Dedifferentiated amniotic fluid mesenchymal stem cell (primary cell): ENCODE measurements at regions not wholly inside any gene's neighbourhood (a gene's known extent, or its start where the extent isn't known, plus 50 kb on each side); places are given as distances from the start of the nearest gene placed in this dataset.

ENCODE experiments used
- DNase-seq: peaks from one replicate; pipeline ENCODE4 v3.0.0-alpha.2; 2016; ENCODE audit errors: extremely low spot score

DNA sequence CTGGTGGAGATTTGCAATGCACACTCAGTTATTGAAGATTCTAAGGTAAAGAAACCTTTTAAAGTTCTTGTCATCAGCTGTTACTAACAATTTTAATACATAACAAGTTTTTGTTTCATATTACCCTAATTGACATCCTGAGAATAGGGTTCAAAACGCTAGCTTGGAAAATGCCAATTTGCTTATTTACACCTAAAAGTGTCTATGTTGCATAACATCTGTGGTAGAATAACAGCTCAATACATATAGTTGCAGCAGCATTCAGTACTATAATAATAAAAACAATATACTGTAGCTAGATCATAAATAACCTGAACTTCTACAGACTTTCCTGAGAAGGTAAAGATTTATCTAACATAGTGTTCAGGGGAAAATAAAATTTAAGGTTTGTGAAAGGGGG is 219.0 kb downstream of the OSR1 start:
- DNase-seq = no peak

DNA sequence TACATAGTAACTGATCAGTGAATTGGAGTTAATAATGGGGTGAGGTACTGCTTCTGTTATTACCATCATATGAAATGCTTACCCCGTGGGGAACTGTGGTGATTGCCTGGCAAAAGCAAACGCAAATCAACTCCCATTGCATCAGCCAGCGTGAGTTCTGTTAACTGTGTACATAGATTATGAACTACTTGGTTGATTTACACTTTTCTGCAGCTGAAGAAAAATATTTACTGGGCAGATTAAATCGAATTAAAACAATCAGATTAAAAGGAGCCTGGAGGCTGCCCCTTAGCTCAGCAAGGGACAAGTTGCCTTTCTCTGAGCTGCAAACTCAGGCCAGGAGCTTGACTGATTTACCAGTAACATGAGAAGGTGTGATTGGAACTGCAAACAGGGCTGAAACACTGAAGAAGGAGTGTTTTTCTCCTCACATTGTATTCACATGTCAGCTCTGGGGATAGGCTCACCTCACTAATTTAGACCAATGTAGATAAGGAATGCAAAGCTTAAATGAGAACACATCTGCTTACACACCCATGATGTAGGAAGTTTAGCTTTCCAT is 220.1 kb downstream of the OSR1 start:
- DNase-seq = no peak

DNA sequence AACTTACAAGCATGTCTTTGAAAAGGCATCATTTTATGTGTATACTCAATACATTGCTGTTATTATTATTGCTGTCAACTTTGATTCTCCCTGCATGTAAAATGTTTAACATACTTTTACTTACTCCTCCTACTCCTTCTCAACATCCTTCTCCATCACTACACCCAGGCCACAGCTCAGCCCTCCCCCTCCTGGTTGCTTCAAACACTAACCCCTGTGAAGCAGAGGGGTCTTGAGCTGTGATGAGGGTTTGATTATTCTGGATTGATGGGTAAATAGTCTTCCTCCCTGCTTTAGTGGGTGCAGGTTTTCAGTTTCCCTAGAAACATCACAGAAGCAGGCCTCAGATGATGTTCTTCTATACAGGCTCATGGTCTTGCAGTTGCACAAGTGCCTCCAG is 221.0 kb downstream of the OSR1 start:
- no peak for DNase-seq

DNA sequence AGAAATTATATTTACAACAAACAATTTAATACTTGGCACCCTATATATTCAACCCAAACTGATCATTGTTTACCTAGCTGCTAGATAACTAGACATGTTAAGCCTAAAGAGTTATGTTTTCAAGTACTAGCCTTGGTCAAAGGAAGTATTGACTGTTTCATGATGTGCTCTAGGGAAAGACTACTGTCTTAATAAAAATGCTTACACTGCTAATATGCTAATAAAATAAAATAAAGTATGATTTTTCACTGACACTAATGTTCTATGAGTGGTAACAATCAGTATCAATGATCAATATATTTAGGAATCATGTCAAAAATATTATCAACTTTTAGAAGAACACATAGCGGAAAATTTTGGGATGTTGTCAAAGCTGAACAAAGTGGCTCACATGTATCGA is 225.5 kb downstream of the OSR1 start:
- no peak for DNase-seq

DNA sequence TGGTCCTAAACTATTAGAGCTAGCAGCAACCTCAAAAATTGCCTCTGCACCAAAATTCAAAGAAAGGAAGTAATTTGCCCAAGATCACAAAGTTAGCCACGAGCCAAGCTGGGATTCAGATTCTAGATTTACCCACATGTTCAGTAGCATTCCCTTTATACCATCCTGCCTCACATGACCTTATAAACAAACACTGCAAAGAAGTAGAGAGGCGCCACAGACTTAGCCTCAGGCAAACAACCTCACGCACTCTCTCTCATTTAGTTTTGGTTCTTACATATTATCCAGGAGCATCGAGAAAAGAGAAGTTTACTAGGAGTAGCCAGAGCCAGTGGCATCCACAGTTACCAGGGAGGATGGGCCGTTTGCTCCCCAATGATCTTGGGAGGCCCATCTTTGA is 226.6 kb downstream of the OSR1 start:
- DNase-seq = no peak

DNA sequence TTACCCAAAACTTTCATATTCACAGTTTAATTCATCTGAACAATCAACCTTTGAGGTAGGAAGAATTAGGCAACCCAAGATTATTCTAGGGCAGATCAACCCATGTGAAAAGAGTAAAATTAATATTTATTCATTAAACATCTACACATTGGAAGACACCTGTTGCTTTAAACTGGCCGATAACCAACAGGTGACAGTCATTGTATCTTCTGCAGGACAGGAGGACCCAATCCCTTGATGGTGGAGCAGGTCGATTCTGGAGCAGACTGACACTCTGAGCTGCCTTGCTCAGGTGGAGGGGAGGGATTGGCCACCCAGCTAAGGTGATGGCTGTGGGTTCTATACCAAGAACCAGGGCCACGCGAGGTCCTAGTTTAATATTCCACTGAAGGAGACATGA is 230.3 kb downstream of the OSR1 start:
- DNase-seq = no peak

DNA sequence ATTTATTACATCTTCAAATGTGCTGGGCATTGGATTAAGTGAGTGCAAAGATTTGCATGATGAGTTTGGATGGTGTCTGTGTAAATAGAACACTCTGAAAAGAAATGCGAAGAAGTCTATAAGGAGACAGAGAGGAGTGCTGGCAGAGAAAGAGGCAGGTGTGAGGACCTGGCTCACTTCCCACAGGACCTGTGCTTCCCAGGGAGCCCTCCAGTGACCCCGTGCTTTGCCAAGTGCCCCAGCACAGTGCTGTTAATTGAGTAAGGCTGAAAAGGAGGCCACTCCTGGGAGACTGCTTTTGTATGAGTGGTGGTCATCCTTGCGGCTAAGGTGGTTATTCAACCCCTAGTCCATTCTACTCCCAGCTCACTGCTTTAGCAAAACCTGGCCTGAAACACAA is 230.8 kb downstream of the OSR1 start:
- no peak for DNase-seq

DNA sequence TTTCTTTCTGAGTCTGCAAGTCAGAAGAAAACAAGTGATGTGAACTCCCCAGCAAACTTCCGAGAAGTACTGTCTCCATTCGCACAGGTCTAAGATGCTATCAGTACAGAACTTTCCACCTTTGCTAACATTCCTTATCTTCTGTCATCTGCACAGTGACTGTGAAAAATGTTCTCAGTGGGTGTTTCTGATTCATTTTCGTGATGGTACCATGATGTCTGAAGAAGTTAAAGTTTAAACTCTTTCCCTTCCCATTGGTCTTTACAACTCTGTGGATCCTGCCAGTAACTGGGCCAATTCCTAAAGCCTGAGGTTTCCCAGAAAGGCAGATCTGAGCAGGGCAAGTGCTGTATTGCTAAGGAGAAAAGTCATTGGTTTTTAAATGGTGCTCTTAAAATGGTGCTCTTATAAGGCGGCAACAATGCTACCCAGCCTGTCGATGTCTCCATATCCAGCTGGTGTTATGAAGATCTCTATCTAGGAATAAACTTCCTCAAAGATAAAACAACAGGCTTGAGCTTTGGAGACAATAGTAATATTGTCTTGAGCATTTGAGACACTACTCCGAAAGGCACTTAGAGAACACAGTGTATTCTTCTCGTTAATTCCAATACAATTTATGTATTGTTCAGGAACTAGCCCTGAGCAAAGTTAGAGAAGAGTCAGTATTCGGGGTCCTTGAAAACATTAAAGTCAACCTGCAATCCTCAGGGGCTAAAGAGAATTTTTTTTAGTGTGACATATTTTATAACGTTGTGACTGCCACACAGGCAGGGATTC is 232.3 kb downstream of the OSR1 start:
- no peak for DNase-seq

DNA sequence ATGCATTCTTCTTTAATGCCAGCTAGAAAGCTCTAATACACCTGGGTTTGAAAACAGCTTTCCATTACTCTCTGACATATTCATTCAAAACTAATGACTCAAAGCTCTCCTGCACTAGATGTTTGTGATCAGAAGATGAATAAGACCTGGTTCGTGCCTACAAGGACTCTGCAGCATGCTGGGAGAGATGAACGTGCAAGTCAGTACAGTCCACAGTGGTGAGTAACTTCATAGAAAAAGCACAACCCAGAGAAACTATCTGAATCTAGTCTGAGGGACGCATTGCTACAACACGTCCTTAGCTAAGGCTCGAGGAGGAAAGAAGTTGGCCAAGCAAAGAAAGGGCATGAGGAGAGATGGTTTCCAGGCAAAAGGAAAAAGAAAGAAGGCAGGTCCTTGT is 234.3 kb downstream of the OSR1 start:
- peak; percentile 83 for DNase-seq

DNA sequence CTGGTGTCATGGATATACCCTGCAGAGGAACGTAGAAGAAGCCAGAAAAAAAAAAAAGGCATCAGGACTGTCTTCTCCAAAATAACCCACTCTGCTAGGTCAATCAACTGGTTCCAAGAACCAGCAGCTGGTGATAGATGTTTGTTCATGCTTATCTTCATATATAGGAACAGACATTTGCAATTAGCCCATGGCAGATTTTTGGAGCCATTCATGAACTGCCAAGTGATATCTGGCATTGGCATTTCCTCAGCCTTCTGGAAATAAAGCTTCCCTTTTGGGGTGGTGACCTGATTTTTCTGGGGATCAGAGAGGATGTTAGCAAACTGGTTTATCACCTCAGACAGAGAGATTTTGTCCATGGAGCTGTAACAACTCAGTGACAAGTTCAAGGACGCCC is 234.9 kb downstream of the OSR1 start:
- no peak for DNase-seq

DNA sequence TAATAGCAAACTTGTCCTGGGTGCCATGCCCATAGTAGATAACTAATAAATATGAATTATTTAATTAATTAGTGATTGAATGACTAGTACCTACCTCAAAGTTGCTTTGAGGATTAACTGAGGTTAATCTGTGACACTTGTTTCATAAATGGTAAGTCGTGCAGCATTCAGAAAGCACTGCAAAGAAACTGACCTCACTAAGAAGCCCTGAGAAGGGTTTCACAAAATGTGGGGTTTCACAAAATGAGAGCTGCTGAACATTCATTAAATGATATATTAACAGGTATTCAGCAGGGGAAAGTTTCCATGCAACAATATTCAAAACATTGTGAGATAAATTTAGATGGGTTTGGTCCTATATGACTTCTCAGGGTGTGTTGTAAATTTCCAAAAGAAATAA is 236.2 kb downstream of the OSR1 start:
- DNase-seq = no peak

DNA sequence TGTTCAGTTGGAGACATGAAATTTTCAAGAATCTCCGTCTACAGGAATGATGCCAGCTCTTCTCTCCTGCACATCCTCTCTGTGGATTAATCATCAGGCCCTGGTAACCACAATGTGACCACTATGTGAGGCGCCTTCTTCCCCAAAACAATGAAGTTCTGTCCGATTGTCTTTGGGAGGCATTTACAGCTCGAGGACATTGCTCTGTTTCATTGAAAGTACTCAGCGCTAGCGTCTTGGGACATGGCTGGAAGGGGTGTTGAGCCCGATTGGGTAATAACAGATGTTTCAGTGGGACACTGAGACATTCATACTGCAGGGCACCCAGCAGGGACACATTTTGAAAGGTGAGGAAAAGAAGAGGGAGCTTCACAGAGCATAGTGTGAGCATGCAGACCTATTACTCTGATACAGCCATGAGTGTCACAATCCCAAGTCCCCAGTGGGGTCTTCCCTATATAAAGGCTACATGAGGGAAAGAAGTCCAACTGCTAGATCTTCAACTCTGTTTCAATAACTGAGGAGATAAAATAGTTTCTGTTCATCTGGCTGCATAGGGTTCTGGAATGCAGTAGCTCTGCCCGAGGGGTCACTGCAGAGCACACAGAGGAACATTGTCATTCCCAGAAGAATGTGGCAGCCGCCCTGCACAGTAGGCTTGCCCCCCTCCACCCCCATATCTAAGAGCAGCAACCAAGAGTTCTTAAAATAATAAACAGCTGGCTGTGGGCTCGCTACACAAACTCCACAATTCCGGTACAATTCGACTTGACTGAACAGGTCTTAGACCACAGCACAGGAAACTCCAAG is 237.3 kb downstream of the OSR1 start:
- DNase-seq = peak; percentile 51

DNA sequence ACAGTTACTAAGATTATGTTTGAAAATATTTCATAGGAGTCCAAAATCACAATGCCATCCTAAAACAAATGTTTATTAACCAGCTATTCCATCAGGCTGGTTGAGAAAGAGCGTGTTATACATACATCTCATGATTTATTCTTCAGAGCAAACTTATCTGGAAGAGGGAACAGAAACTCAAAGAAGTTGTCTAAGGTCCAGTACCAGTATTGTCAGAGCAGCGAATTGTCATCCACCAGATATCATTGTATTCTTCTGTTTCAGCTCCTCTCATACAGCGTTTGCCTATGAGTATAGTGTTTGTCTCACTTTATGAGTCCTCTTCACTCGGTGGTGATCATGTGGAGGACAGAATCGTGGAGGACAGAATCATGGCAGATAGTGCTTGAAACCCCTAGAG is 238.2 kb downstream of the OSR1 start:
- no peak for DNase-seq

DNA sequence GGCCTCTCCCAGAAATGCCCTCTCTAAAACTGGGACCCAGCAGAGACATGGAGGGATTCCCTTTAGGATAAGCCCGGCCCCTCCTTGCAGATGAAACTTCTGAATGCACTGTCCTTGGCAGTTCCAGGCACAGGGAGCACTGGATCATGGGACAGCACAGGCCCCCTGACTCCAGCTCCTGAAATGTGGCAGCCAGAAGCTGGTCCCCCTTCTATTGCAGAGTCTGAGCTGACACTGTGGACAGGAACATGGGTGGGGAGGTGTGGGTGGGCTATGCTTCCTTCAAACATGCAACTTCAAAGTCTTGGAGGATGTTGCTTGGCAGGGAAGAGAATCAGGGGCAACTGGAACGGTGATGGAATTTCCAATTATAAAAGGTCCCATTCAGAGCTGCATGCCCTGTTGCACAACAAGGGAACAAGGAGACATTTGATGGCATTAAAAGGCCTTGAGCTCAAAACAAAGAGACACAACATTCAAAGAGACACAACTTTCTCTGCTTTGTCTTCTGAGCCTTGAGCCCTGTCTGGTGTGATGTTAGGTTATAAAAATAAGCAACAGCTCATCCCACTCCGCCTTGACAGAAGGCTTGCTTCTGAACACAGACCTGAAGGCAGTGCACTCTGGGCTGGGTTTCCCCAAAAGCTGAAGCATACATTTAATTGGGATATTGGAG is 239.0 kb downstream of the OSR1 start:
- DNase-seq = no peak

DNA sequence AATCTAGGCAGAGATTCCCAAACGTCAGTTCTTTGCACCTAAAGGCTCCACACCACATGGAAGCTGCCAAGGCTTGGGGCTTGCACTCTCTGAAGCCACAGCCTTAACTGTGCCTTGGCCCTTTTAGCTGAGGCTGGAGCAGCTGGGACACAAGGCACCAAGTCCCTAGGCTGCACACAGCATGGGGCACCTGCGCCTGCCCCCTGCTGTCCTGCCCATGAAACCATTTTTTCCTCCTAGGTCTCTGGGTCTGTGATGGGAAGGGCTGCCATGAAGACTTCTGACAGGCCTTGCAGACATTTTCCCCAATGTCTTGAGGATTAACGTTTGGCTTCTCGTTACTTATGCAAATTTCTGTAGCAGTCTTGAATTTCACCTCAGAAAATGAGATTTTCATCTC is 241.5 kb downstream of the OSR1 start:
- DNase-seq = no peak

DNA sequence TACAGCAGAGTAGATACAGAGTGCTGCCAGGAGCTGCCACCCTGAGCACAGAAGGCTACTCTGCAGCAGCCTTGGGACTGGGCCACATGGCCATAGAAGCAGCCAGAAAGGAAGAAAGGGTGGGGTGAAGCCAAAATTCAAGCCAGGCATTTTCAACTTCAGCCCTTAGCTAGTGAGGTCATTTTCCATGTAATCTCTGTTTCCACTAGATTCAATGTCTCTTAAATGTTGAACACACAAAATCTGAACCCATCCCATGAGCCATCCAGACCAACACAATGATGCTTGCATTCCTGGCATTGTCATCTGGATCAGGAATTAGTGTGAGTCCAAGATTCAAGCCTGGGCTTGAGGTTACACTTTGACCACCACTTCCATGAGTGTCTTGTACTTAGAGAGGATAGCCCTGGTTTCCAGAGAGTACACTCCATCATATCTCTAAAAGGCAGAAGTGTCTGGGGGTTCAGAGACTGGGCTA is 243.6 kb downstream of the OSR1 start:
- no peak for DNase-seq

DNA sequence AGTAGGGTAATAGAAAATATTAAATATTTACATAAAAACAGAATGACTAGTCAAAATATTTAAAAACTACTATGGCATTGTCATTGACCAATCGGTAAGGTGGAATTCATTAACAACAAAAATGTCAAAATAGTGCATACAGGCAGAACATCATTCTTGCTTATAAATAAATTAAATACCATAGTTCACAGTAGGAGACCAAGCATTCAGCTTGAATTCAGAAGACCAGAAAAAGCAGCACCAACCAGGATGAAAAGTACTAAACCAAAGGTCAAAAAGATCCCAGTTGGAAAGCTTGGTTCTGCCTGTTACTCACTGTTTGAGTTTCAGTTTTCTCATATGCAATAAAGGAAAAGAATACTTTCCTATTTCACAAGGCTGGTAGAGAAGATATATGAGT is 244.3 kb downstream of the OSR1 start:
- no peak for DNase-seq

DNA sequence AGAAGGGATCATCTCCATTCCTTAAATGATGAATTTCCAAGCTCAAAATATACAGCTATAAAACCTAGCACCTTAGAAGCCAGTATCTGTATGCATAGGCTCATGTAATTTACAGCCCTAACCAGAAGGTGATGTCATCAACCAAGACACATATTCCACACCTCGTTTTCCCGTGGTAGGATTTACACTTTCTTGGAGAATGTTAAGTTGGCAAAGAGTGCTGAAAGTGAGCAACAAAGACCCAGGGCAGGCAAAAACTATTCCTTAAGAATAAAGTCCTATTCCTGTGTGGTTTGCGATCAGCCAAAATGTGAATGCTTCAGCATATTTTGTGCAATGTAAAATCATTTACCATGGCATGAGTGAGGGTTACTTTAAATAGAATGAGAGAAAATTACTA is 247.1 kb downstream of the OSR1 start:
- no peak for DNase-seq

DNA sequence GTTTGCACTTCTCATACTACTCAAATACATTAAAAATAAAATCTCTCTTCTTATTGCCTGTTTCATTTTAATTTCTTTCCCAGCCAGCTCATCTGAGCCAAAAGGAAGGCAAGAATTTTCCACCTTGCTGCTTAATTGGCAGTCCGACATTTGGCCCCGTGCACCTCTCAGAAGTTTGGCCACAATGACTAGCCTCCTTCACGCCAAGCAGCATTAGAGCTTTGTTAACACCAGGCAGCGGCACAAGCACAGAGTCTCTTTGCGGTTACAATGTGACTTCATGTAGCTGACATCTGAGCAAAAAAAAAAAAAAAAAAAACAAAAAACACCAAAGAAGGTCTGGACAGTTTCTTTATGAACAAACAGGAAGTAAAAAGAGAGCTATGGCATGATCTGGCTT is 248.9 kb downstream of the OSR1 start:
- no peak for DNase-seq

DNA sequence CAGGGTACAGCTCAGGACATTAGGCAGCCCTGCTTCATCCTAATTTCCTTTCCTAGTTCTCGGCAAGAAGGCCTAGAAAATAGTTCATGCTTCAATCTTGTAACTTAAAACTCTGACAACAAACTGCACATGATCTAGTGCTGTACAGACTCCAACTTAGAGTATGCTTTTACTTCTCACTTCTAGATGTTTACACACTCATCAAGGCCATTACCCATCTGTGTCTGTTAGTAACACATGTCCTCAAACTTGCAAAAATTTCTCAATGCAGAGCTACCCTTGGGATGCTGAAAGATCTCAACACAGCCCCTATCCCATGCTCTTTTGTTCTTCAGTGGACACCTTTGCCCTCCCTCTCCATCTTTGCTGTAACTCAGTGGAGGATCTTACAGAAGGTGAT is 252.0 kb downstream of the OSR1 start:
- DNase-seq = no peak

DNA sequence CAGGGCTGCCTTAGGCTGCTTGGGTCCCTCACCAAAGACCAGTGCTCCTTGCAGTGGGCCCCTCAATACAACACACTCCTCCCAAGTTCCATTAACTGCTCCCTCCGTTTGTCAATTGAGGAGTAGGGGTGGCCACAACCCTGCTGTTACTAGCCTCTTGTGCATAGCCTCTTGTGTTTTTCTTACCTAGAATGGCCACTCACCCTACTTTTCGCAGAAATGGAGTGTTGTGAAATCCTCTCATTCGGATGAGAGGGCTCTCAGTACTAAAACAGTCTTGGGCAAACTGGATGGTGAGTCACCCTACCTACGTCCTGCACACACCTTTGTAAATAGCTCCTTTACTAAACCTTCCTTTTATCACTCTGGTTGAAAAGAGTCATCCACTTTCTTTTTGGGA is 253.9 kb downstream of the OSR1 start:
- DNase-seq = no peak

DNA sequence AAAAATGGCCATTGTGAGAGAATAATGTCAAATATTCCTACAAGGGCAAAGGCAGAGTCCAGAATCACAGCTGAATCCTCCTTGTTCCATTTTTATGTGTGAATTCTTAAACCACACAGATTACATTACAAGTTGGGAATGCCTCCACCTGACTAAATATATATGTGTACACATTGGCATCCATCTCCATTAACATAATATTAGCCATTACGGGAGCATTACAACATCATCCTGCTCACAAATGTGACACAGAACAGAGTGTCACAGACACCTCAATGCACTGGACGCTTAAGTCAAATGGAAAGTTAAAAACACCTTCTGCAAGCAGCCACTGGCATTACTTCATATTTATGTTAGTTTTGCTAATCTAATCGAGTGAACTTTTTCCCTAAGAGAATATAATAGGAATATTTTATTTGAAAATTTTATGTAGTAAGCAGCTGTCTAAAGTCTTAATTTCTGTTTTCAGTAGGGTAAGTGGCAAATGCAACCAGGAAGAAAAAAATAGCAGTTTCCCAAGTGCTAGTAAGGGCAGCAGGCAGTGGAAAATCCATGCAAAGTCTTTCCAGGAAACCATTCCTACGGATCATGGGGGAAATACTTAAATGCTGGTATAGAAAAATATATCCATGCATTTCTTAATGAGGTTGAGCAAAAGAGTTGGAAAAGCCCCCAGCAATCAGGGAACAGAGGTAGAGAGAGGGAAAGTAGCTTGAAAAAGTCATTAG is 255.6 kb downstream of the OSR1 start:
- DNase-seq = no peak
